ENCODE measurements at regions not wholly inside any gene's neighbourhood (a gene's known extent, or its start where the extent isn't known, plus 50 kb on each side); places are given as distances from the start of the nearest gene placed in this dataset.

DNA sequence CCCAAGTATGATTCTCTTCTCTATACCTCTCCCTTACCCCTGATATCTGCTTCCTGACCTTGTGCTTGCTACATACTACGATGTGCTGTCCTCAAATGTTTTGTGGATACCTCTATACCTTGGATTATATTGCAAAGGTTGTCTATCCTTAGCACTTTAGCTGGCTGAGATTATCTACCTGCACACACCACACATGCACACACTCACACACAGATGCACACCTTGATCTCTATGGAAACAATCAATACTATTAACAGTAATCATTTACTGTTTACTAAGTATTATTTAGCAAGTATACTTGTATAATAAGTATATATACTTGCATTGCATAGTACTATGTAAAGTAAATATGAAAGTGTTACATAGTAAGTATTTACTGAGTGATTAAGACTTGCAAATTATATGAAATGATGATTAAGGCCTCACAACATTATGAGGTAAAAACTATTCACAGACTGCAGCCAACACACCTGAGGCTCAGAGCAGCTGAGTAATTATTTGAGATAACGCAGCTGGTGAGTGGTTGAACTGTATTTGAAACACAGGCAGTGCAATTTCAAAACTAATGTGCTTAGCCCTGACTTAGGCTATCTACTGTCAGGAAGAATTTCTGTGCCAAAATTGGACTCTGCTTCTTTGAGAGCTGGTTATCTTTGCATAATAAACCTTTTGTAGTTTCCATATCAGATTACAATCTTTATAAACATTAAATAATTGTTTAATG lies 699.9 kb downstream of the FRK start:
- H2AFZ ChIP-seq (ENCODE audit: low read length) = no peak overlapping the region
- H3K36me3 ChIP-seq (ENCODE audit: insufficient read depth, low read length) = no peaks in the 10 kb centered on the region
- H3K27me3 ChIP-seq (ENCODE audit: insufficient read depth, low read length) = no peaks in the 10 kb centered on the region
- H3K27ac ChIP-seq (ENCODE audit: low read depth, low read length, poor library complexity, severe bottlenecking) = no peak overlapping the region
- no peak overlapping the region for H3K4me2 ChIP-seq (ENCODE audit: low read length)
- no peaks in the 10 kb centered on the region for H3K4me1 ChIP-seq (ENCODE audit: insufficient read depth, low read length, severe bottlenecking)
- no peak overlapping the region for H3K9ac ChIP-seq (ENCODE audit: low read length)
- no peaks in the 10 kb centered on the region for H4K20me1 ChIP-seq (ENCODE audit: insufficient read depth, low read length)
- H3K9me2 ChIP-seq (ENCODE audit: low read depth, low read length) = no peaks in the 10 kb centered on the region
- no peaks in the 10 kb centered on the region for H3K9me3 ChIP-seq (ENCODE audit: low read length)
- no peaks in the 10 kb centered on the region for H3K79me2 ChIP-seq (ENCODE audit: insufficient read depth, low read length)
- no peaks in the 10 kb centered on the region for H3F3A ChIP-seq (ENCODE audit: insufficient read depth, low read length)
- no peak overlapping the region for H3K4me3 ChIP-seq (ENCODE audit: low read depth, low read length, poor library complexity, severe bottlenecking)
- TF ChIP-seq, protein P1, sequence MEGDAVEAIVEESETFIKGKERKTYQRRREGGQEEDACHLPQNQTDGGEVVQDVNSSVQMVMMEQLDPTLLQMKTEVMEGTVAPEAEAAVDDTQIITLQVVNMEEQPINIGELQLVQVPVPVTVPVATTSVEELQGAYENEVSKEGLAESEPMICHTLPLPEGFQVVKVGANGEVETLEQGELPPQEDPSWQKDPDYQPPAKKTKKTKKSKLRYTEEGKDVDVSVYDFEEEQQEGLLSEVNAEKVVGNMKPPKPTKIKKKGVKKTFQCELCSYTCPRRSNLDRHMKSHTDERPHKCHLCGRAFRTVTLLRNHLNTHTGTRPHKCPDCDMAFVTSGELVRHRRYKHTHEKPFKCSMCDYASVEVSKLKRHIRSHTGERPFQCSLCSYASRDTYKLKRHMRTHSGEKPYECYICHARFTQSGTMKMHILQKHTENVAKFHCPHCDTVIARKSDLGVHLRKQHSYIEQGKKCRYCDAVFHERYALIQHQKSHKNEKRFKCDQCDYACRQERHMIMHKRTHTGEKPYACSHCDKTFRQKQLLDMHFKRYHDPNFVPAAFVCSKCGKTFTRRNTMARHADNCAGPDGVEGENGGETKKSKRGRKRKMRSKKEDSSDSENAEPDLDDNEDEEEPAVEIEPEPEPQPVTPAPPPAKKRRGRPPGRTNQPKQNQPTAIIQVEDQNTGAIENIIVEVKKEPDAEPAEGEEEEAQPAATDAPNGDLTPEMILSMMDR (IDR thresholded peaks at IDR 0.05; ENCODE audit: low read length) = no peak
- TF ChIP-seq EZH2 (IDR thresholded peaks at IDR 0.05; ENCODE audit: borderline replicate concordance, low read length) = no peak

DNA sequence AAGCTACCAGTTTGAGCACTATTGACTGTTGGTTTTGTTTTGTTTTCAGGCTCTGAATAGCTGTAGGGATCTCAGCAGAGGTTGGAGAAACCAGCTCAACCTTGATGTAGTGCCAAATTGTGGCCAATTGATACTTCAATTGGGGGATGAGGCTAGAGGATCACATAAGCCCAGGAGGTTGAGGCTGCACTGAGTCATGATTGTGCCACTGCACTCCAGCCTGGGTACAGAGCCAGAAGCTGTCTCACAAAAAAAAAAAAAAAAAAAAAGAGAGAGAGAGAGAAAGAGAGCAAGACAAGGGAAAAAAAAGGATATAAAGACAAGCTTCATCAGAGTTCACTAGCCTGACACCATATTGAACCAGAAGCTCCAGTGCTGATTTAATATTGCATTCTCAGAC lies 702.1 kb downstream of the FRK start:
- Histone ChIP-seq H3K79me2 (ENCODE audit: insufficient read depth, low read length) (no peaks in the 10 kb centered on the region), H3K36me3 (ENCODE audit: insufficient read depth, low read length) (no peaks in the 10 kb centered on the region), H3K9ac (ENCODE audit: low read length) (no peak overlapping the region), H3K9me3 (ENCODE audit: low read length) (no peaks in the 10 kb centered on the region), H3K4me1 (ENCODE audit: insufficient read depth, low read length, severe bottlenecking) (no peaks in the 10 kb centered on the region), H3F3A (ENCODE audit: insufficient read depth, low read length) (no peaks in the 10 kb centered on the region), H4K20me1 (ENCODE audit: insufficient read depth, low read length) (no peaks in the 10 kb centered on the region), H3K27me3 (ENCODE audit: insufficient read depth, low read length) (no peaks in the 10 kb centered on the region), H3K27ac (ENCODE audit: low read depth, low read length, poor library complexity, severe bottlenecking) (no peak overlapping the region), H2AFZ (ENCODE audit: low read length) (no peak overlapping the region), H3K4me3 (ENCODE audit: low read depth, low read length, poor library complexity, severe bottlenecking) (no peak overlapping the region), H3K9me2 (ENCODE audit: low read depth, low read length) (no peaks in the 10 kb centered on the region), H3K4me2 (ENCODE audit: low read length) (no peak overlapping the region)
- TF ChIP-seq, protein P1 (IDR thresholded peaks at IDR 0.05; ENCODE audit: low read length) = no peak
- no peak for TF ChIP-seq EZH2 (IDR thresholded peaks at IDR 0.05; ENCODE audit: borderline replicate concordance, low read length)

DNA sequence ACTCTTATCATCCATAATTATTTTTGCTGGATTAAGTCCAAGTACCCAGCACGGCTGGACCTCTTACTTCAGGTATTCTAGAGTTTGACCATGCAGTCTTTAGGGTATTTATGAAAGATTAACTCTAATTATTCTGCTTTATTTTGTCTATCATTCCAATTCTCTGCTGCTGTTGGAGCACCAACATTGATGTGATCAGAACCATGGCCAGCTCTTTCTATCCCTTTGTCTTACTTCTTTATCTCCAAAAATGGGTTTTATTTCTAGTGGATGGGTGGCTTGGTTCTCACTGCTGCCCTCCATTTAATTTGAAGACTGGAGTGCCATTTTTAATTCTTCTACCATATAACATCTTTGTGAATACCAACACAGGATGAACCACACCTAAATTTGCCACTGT lies 704.3 kb downstream of the FRK start:
- no peak overlapping the region for H3K4me2 ChIP-seq (ENCODE audit: low read length)
- H3K79me2 ChIP-seq (ENCODE audit: insufficient read depth, low read length) = no peaks in the 10 kb centered on the region
- no peaks in the 10 kb centered on the region for H3K9me2 ChIP-seq (ENCODE audit: low read depth, low read length)
- H3K4me3 ChIP-seq (ENCODE audit: low read depth, low read length, poor library complexity, severe bottlenecking) = no peak overlapping the region
- no peaks in the 10 kb centered on the region for H4K20me1 ChIP-seq (ENCODE audit: insufficient read depth, low read length)
- no peak overlapping the region for H3K27ac ChIP-seq (ENCODE audit: low read depth, low read length, poor library complexity, severe bottlenecking)
- no peak overlapping the region for H2AFZ ChIP-seq (ENCODE audit: low read length)
- no peaks in the 10 kb centered on the region for H3K36me3 ChIP-seq (ENCODE audit: insufficient read depth, low read length)
- no peak overlapping the region for H3K9ac ChIP-seq (ENCODE audit: low read length)
- no peaks in the 10 kb centered on the region for H3K27me3 ChIP-seq (ENCODE audit: insufficient read depth, low read length)
- H3F3A ChIP-seq (ENCODE audit: insufficient read depth, low read length) = no peaks in the 10 kb centered on the region
- no peaks in the 10 kb centered on the region for H3K4me1 ChIP-seq (ENCODE audit: insufficient read depth, low read length, severe bottlenecking)
- H3K9me3 ChIP-seq (ENCODE audit: low read length) = no peaks in the 10 kb centered on the region
- TF ChIP-seq EZH2 (IDR thresholded peaks at IDR 0.05; ENCODE audit: borderline replicate concordance, low read length) = no peak
- TF ChIP-seq, protein P1 (IDR thresholded peaks at IDR 0.05; ENCODE audit: low read length) = no peak

Measured in OCI-LY1 (cell line).